Stimulated activated effector memory CD8-positive, alpha-beta T cell treated with anti-CD3 and anti-CD28 coated beads, Interleukin-12 subunit alpha, Interleukin-12 subunit beta, amount 100 ng/mL, for 72 hours (primary cell): ENCODE measurements at regions not wholly inside any gene's neighbourhood (a gene's known extent, or its start where the extent isn't known, plus 50 kb on each side); places are given as distances from the start of the nearest gene placed in this dataset.
"Not testable (repeated sequence)": the region's sequence is repeated elsewhere in the genome, so short reads cannot be mapped to it uniquely, and the experiment has no call there.

Experiments
- ATAC-seq: fragments of 150-1000 bp; cut with Tn5 transposase; 2 replicates; pipeline ENCODE4 v1.10.0; 2021
- DNase-seq, 2 donors: peaks; one replicate each; pipeline ENCODE4 v3.0.0; 2021 to 2022; ENCODE audit warnings: low spot score in 2 of 2
- H3K27ac Mint-ChIP-seq: one replicate; pipeline ENCODE4 v1.8.0; 2022; ENCODE audit warnings: mild to moderate bottlenecking, mixed read lengths
- H3K36me3 Mint-ChIP-seq: one replicate; pipeline ENCODE4 v1.8.0; 2022; ENCODE audit warnings: mild to moderate bottlenecking, mixed read lengths
- H3K4me1 Mint-ChIP-seq: one replicate; pipeline ENCODE4 v1.8.0; 2022; ENCODE audit warnings: mixed read lengths
- H3K4me3 Mint-ChIP-seq: one replicate; pipeline ENCODE4 v1.8.0; 2022; ENCODE audit warnings: mild to moderate bottlenecking, mixed read lengths
- H3K9me3 Mint-ChIP-seq: one replicate; pipeline ENCODE4 v1.8.0; 2022; ENCODE audit warnings: mixed read lengths

GRCh38 chr4:159016593-159017024 lies 86.3 kb upstream of the RAPGEF2 start:
- H3K36me3 Mint-ChIP-seq = no peaks in the 10 kb centered on the region
- no peaks in the 10 kb centered on the region for H3K4me1 Mint-ChIP-seq

GRCh38 chr4:159017323-159018026 lies 85.4 kb upstream of the RAPGEF2 start:
- ATAC-seq (peak; percentile 16), DNase-seq (no peak)
- no peaks in the 10 kb centered on the region for H3K4me1 Mint-ChIP-seq
- H3K36me3 Mint-ChIP-seq = no peaks in the 10 kb centered on the region
- no peak overlapping the region for H3K27ac Mint-ChIP-seq
- H3K4me3 Mint-ChIP-seq = no peak overlapping the region
- H3K9me3 Mint-ChIP-seq = no peaks in the 10 kb centered on the region

More at GRCh38 chr4:159016593-159017024, 86.3 kb upstream of the RAPGEF2 start:
- DNase-seq = no peak
- H3K4me3 Mint-ChIP-seq = no peak overlapping the region
- ATAC-seq = no peak
- no peak overlapping the region for H3K27ac Mint-ChIP-seq
- H3K9me3 Mint-ChIP-seq = no peaks in the 10 kb centered on the region

GRCh38 chr4:159018062-159018629 lies 84.7 kb upstream of the RAPGEF2 start:
- H3K4me3 Mint-ChIP-seq = no peak overlapping the region
- DNase-seq (no peak), ATAC-seq (peak; percentile 31)
- no peaks in the 10 kb centered on the region for H3K36me3 Mint-ChIP-seq
- H3K4me1 Mint-ChIP-seq = no peaks in the 10 kb centered on the region
- H3K9me3 Mint-ChIP-seq = no peaks in the 10 kb centered on the region
- peak overlapping the region; percentile 20 for H3K27ac Mint-ChIP-seq

GRCh38 chr4:159019356-159019755 lies 83.5 kb upstream of the RAPGEF2 start:
- ATAC-seq (no peak), DNase-seq (no peak)
- Mint-ChIP-seq H3K27ac (no peak overlapping the region), H3K4me3 (no peak overlapping the region), H3K9me3 (no peaks in the 10 kb centered on the region), H3K4me1 (no peaks in the 10 kb centered on the region), H3K36me3 (no peaks in the 10 kb centered on the region)

DNA sequence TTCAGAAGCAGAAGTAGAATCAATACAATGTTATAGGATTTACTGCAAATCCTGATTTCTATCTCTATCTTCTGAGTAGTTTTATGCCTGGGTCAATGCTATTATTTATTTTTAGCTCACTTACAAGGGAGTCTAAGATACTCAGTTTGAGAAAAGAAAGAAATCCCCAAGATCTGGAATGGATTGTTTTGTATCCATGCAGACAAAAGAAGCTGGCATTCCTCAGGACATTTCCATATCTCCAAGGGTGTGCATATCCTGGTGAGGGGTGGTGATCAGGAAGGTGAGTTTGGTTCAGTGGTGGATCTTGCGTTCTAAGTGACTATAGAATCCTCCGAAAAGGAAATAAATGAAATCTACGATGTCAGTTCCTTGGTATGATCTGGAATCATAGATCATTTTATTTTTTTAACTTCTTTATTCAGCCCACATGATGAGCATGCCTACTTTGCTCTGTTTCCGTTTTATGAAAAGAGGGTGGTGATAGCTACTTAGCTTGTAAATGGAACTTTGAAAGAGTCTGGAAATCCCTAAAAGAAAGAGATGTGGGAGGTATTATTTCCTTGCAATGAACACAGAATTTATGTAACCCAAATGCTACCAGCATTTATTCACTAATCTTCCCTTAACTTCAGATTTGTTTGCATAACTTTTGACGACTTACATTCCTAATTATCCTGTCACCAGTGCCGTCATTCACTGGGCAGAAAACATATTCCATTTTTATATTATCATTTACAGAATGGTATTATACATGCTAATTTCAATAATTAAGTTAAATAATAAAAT lies 81.1 kb upstream of the RAPGEF2 start:
- ATAC-seq = no peak
- Mint-ChIP-seq H3K4me1 (no peaks in the 10 kb centered on the region), H3K9me3 (no peaks in the 10 kb centered on the region), H3K36me3 (no peaks in the 10 kb centered on the region), H3K27ac (no peak overlapping the region), H3K4me3 (no peak overlapping the region)
- no peak for DNase-seq

GRCh38 chr4:159023741-159024140 lies 79.1 kb upstream of the RAPGEF2 start:
- Mint-ChIP-seq H3K27ac (no peak overlapping the region), H3K36me3 (no peaks in the 10 kb centered on the region)

DNA sequence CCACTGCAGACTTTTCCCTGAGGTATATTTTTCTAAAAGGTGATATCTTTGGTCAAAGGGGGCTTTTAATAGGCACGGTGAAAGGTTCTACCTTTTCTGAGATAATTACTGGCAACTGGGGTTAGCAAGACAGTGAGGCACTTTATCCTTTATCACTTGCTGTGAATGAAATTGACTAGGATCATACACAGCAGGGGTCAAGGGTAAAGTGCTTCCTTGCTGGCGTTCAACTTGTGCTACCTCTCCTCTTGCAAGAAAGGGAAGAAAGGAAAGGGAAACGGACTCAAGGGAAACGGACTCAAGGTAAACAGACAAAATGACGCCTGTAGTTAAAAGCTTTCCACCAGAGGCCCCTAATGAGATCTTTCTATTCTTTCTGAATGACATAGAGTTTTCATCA lies 78.6 kb upstream of the RAPGEF2 start:
- no peak for ATAC-seq
- no peak for DNase-seq
- Mint-ChIP-seq H3K36me3 (no peaks in the 10 kb centered on the region), H3K4me3 (no peak overlapping the region), H3K4me1 (no peaks in the 10 kb centered on the region), H3K9me3 (no peaks in the 10 kb centered on the region), H3K27ac (no peak overlapping the region)

More at GRCh38 chr4:159023741-159024140, 79.1 kb upstream of the RAPGEF2 start:
- no peak for ATAC-seq
- DNase-seq = no peak
- H3K4me1 Mint-ChIP-seq = no peaks in the 10 kb centered on the region
- no peaks in the 10 kb centered on the region for H3K9me3 Mint-ChIP-seq
- no peak overlapping the region for H3K4me3 Mint-ChIP-seq

GRCh38 chr4:159024828-159025227 lies 78.1 kb upstream of the RAPGEF2 start:
- H3K36me3 Mint-ChIP-seq = no peaks in the 10 kb centered on the region
- ATAC-seq (no peak), DNase-seq (no peak)
- H3K4me3 Mint-ChIP-seq = no peak overlapping the region
- H3K27ac Mint-ChIP-seq = no peak overlapping the region
- H3K4me1 Mint-ChIP-seq = no peaks in the 10 kb centered on the region
- H3K9me3 Mint-ChIP-seq = no peaks in the 10 kb centered on the region

- Mint-ChIP-seq H3K27ac (no peak overlapping the region), H3K36me3 (no peaks in the 10 kb centered on the region), H3K4me3 (no peak overlapping the region), H3K9me3 (no peaks in the 10 kb centered on the region), H3K4me1 (no peaks in the 10 kb centered on the region)
- ATAC-seq = no peak
- no peak for DNase-seq
Measured at GRCh38 chr4:159026329-159026728, 76.5 kb upstream of the RAPGEF2 start.

- DNase-seq (no peak), ATAC-seq (no peak)
- no peaks in the 10 kb centered on the region for H3K4me1 Mint-ChIP-seq
- no peaks in the 10 kb centered on the region for H3K36me3 Mint-ChIP-seq
- no peak overlapping the region for H3K27ac Mint-ChIP-seq
- no peaks in the 10 kb centered on the region for H3K9me3 Mint-ChIP-seq
- H3K4me3 Mint-ChIP-seq = no peak overlapping the region
Measured at GRCh38 chr4:159027535-159027934, 75.3 kb upstream of the RAPGEF2 start.

GRCh38 chr4:159029481-159029880 lies 73.4 kb upstream of the RAPGEF2 start:
- no peaks in the 10 kb centered on the region for H3K9me3 Mint-ChIP-seq
- no peak overlapping the region for H3K27ac Mint-ChIP-seq
- H3K4me1 Mint-ChIP-seq = no peaks in the 10 kb centered on the region
- DNase-seq = no peak
- no peaks in the 10 kb centered on the region for H3K36me3 Mint-ChIP-seq
- no peak for ATAC-seq
- H3K4me3 Mint-ChIP-seq = no peak overlapping the region

DNA sequence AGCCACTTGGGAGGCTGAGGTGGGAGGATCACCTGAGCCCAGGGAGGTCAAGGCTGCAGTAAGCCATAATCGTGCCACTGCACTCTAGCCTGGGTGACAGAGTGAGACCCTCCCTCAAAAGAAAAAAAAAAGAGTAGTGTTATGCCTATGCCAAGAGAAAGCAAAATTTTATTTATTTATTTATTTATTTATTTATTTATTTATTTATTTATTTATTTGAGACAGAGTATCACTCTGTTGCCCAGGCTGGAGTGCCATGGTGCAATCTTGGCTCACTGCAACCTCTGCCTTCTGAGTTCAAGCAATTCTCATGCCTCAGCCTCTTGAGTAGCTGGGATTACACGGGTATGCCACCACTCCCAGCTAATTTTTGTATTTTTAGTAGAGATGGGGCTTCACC lies 72.6 kb upstream of the RAPGEF2 start:
- H3K4me3 Mint-ChIP-seq, H3K4me1 Mint-ChIP-seq, H3K36me3 Mint-ChIP-seq, H3K9me3 Mint-ChIP-seq, DNase-seq, H3K27ac Mint-ChIP-seq, ATAC-seq: not testable (repeated sequence)

GRCh38 chr4:159035570-159035969 lies 67.3 kb upstream of the RAPGEF2 start:
- Mint-ChIP-seq H3K27ac (no peak overlapping the region), H3K4me3 (no peak overlapping the region), H3K9me3 (no peaks in the 10 kb centered on the region), H3K36me3 (no peaks in the 10 kb centered on the region), H3K4me1 (no peaks in the 10 kb centered on the region)
- no peak for ATAC-seq
- DNase-seq = no peak

DNA sequence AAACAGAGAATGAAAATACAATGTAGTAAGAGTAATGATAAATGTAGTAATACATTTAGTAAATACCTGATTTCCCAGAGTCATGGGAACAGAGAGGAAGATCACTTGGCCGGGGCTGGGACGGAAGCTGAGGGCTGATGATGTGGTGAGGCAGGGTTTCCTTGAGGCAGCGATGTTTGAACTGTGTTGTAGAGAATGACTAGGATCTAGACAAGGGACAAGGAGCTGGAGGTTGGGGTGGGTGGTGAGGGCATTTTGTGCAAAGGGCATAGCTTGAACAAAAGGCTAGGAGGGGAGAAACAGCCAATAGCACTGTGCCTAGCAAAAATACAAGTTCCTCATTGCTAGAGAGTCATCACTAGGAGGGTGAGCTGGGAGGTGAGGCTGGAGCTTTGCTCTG lies 64.3 kb upstream of the RAPGEF2 start:
- DNase-seq = no peak
- Mint-ChIP-seq H3K9me3 (no peaks in the 10 kb centered on the region), H3K4me3 (no peak overlapping the region), H3K36me3 (no peaks in the 10 kb centered on the region), H3K4me1 (no peaks in the 10 kb centered on the region), H3K27ac (no peak overlapping the region)
- ATAC-seq = no peak

DNA sequence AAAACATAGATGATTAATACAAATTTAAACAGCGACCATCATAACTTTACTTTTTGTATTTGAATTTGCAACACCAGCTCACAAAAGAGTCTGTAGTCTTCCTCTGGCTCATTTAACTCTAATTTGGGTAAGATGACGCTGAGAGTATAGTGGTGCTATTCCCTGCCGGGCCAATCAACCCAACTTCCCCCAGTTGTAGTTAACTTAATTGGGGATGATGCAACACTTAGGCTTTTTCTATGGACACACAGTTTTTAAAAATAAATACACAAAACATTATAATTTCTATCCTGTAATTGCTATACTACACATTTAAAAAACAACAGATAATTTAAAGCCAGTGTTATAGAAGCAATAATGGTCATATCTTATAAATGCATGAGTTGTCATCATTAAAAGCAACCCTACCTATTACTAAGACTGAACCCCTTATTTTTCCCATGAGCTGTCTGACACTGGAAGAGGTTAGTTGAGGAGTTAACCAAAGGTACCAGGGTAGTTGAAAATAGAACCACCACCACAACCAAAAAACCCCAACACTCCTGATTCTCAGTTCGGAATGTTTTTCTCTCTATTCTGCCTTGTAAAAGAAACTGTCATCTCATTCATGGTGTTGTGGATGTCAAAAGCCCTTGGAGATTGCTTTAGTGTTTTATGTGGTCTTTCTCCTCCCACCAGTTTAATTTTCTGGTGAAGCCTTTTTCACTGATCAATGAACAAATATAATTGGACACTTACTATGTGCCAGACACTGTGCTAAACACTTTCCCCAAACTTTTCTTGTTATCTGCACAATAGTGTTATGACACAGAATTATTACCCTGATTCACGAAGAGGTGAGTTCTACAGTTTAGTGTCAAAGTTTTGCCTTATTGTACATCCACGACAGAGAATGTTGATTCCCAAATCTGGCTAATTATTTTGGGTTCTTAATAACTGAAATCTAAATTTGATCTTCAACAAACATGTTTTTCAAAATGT lies 61.5 kb upstream of the RAPGEF2 start:
- ATAC-seq = no peak
- H3K27ac Mint-ChIP-seq = no peak overlapping the region
- no peak overlapping the region for H3K4me3 Mint-ChIP-seq
- no peaks in the 10 kb centered on the region for H3K9me3 Mint-ChIP-seq
- no peaks in the 10 kb centered on the region for H3K36me3 Mint-ChIP-seq
- no peak for DNase-seq
- no peaks in the 10 kb centered on the region for H3K4me1 Mint-ChIP-seq
